ENCODE measurements at regions not wholly inside any gene's neighbourhood (a gene's known extent, or its start where the extent isn't known, plus 50 kb on each side); places are given as distances from the start of the nearest gene placed in this dataset. TPM values are rescaled to one million over a fixed set of nuclear protein-coding genes. Genes with fewer than 3 reads are reported as not detected.

DNA sequence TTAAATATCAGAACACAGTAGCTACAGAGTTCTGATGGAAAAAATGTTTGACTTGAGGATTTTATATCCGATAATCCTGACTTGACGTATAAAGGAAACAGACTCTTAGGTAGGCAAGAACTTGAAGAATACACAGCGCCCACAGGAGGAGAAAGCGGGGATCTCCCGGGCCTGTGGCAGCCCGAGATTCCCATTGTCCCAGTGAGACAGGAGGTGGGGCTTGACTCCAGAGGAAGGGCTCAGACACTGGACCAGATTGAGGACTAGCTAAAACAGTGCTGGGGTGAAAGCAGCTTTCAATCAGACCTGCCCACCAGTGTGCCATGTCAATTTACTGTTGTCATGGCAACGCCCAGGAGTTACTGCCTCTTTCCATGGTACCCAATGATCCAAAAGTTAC lies 51.1 kb upstream of the C14orf180 start:
- TF ChIP-seq, protein P1, sequence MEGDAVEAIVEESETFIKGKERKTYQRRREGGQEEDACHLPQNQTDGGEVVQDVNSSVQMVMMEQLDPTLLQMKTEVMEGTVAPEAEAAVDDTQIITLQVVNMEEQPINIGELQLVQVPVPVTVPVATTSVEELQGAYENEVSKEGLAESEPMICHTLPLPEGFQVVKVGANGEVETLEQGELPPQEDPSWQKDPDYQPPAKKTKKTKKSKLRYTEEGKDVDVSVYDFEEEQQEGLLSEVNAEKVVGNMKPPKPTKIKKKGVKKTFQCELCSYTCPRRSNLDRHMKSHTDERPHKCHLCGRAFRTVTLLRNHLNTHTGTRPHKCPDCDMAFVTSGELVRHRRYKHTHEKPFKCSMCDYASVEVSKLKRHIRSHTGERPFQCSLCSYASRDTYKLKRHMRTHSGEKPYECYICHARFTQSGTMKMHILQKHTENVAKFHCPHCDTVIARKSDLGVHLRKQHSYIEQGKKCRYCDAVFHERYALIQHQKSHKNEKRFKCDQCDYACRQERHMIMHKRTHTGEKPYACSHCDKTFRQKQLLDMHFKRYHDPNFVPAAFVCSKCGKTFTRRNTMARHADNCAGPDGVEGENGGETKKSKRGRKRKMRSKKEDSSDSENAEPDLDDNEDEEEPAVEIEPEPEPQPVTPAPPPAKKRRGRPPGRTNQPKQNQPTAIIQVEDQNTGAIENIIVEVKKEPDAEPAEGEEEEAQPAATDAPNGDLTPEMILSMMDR (IDR thresholded peaks at IDR 0.05; ENCODE audit: low read depth, low read length, missing input control): no peak
- TF ChIP-seq FOXA1 (IDR thresholded peaks at IDR 0.05) (no peak), EGR1 (IDR thresholded peaks at IDR 0.05; ENCODE audit: low read depth in 2 of 2) (no peak), ATF3 (IDR thresholded peaks at IDR 0.05) (no peak), NR2F2 (IDR thresholded peaks at IDR 0.05) (no peak), HNF4G (IDR thresholded peaks at IDR 0.05) (no peak), TAF1 (conservative IDR thresholded peaks at IDR 0.05) (no peak), FOXA2 (IDR thresholded peaks at IDR 0.05) (no peak), SP1 (IDR thresholded peaks at IDR 0.05) (no peak), RXRA (IDR thresholded peaks at IDR 0.05) (no peak), JUND (IDR thresholded peaks at IDR 0.05) (no peak), HNF4A (conservative IDR thresholded peaks at IDR 0.05) (no peak), YY1 (IDR thresholded peaks at IDR 0.05) (no peak), GABPA (IDR thresholded peaks at IDR 0.05 in 1 of 2, conservative IDR thresholded peaks at IDR 0.05 in 1 of 2) (no peak), RAD21 (IDR thresholded peaks at IDR 0.05) (no peak)
- TF ChIP-seq, protein P2, sequence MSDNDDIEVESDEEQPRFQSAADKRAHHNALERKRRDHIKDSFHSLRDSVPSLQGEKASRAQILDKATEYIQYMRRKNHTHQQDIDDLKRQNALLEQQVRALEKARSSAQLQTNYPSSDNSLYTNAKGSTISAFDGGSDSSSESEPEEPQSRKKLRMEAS (IDR thresholded peaks at IDR 0.05): no peak
- TF ChIP-seq, protein P3, sequence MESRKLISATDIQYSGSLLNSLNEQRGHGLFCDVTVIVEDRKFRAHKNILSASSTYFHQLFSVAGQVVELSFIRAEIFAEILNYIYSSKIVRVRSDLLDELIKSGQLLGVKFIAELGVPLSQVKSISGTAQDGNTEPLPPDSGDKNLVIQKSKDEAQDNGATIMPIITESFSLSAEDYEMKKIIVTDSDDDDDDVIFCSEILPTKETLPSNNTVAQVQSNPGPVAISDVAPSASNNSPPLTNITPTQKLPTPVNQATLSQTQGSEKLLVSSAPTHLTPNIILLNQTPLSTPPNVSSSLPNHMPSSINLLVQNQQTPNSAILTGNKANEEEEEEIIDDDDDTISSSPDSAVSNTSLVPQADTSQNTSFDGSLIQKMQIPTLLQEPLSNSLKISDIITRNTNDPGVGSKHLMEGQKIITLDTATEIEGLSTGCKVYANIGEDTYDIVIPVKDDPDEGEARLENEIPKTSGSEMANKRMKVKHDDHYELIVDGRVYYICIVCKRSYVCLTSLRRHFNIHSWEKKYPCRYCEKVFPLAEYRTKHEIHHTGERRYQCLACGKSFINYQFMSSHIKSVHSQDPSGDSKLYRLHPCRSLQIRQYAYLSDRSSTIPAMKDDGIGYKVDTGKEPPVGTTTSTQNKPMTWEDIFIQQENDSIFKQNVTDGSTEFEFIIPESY (IDR thresholded peaks at IDR 0.05): no peak
- TF ChIP-seq, protein P4, sequence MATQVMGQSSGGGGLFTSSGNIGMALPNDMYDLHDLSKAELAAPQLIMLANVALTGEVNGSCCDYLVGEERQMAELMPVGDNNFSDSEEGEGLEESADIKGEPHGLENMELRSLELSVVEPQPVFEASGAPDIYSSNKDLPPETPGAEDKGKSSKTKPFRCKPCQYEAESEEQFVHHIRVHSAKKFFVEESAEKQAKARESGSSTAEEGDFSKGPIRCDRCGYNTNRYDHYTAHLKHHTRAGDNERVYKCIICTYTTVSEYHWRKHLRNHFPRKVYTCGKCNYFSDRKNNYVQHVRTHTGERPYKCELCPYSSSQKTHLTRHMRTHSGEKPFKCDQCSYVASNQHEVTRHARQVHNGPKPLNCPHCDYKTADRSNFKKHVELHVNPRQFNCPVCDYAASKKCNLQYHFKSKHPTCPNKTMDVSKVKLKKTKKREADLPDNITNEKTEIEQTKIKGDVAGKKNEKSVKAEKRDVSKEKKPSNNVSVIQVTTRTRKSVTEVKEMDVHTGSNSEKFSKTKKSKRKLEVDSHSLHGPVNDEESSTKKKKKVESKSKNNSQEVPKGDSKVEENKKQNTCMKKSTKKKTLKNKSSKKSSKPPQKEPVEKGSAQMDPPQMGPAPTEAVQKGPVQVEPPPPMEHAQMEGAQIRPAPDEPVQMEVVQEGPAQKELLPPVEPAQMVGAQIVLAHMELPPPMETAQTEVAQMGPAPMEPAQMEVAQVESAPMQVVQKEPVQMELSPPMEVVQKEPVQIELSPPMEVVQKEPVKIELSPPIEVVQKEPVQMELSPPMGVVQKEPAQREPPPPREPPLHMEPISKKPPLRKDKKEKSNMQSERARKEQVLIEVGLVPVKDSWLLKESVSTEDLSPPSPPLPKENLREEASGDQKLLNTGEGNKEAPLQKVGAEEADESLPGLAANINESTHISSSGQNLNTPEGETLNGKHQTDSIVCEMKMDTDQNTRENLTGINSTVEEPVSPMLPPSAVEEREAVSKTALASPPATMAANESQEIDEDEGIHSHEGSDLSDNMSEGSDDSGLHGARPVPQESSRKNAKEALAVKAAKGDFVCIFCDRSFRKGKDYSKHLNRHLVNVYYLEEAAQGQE (IDR thresholded peaks at IDR 0.05): no peak
- H3K4me3 ChIP-seq (ENCODE audit: low read depth in 1 of 3, low read length in 3 of 3): no peak overlapping the region
- H3K9ac ChIP-seq (ENCODE audit: low read depth in 1 of 2, low read length in 2 of 2): no peak overlapping the region
- H3K27me3 ChIP-seq (ENCODE audit: control insufficient read depth in 4 of 4, insufficient read depth in 4 of 4, low read length in 3 of 4): peaks cover 0 to 3% (median 0%) of the 10 kb centered on the region in 4 donors
- H3K27ac ChIP-seq (ENCODE audit: low read depth in 1 of 2, low read length in 2 of 2): no peak overlapping the region
- peaks cover 0 to 3% (median 0%) of the 10 kb centered on the region in 4 donors for H3K9me3 ChIP-seq (ENCODE audit: control insufficient read depth in 4 of 4, low read length in 3 of 4)
- no peaks in the 10 kb centered on the region for H3K4me1 ChIP-seq (ENCODE audit: control insufficient read depth in 4 of 4, insufficient read depth in 4 of 4, low read length in 3 of 4)
- H3K36me3 ChIP-seq (ENCODE audit: control insufficient read depth in 4 of 4, insufficient read depth in 3 of 4, low read depth in 1 of 4, low read length in 3 of 4): no peaks in the 10 kb centered on the region
- WGBS: 82% methylated on average over 7 of the region's 7 CpGs
- no peak for DNase-seq (ENCODE audit: low spot score)

Small RNA genes lying in the stretch of these regions (small RNA-seq; reads per million reads assigned to genes)
- not detected for gene RNU6-684P
